Body of pancreas (tissue), 4 donors: ENCODE measurements at regions not wholly inside any gene's neighbourhood (a gene's known extent, or its start where the extent isn't known, plus 50 kb on each side); places are given as distances from the start of the nearest gene placed in this dataset.

Experiments
- ATAC-seq: fragments of 150-250 bp; one replicate; pipeline ENCODE4 v1.9.1; 2016
- DNase-seq, 4 donors: peaks; one replicate each; pipeline ENCODE4 v3.0.0-alpha.2; 2019
- H3K27ac ChIP-seq, 4 donors: fragments of 200-600 bp; sonication (generic); 1 replicate in 3 of 4; 2 replicates in 1 of 4; pipeline versions ENCODE4 v1.5.1 to v1.6.1; 2016 to 2019; ENCODE audit warnings: mild to moderate bottlenecking in 1 of 4, mixed read lengths in 1 of 4, moderate library complexity in 1 of 4
- H3K27me3 ChIP-seq, 2 donors: fragments of 200-600 bp; sonication (generic); one replicate each; pipeline ENCODE4 v1.6.0; 2016; ENCODE audit warnings: mild to moderate bottlenecking in 1 of 2
- H3K36me3 ChIP-seq, 2 donors: fragments of 200-600 bp; sonication (generic); replicated peaks in 1 of 2; 2 replicates each; pipeline ENCODE4 v1.5.1; 2016; ENCODE audit warnings: low read depth in 2 of 2; ENCODE audit not compliant: insufficient read depth in 1 of 2
- H3K4me1 ChIP-seq: fragments of 200-600 bp; sonication (generic); one replicate; pipeline ENCODE4 v1.6.0; 2016
- H3K4me3 ChIP-seq, 2 donors: fragments of 200-600 bp; sonication (generic); 1 replicate in 1 of 2; 2 replicates in 1 of 2; pipeline ENCODE4 v1.5.1; 2016 to 2019
- H3K9me3 ChIP-seq, 3 donors: fragments of 200-600 bp; sonication (generic); 1 replicate in 2 of 3; 2 replicates in 1 of 3; pipeline ENCODE4 v1.5.1; 2016
- CTCF ChIP-seq, 7 experiments: fragments of 450-650 bp in 4 of 7; fragments of 200-600 bp in 3 of 7; sonication (generic) in 3 of 7; IDR thresholded peaks; one replicate each; pipeline ENCODE4 v1.5.1; 2016 to 2019; ENCODE audit warnings: antibody characterized with exemption in 7 of 7
- POLR2A ChIP-seq, 3 donors: fragments of 450-650 bp; IDR thresholded peaks; one replicate each; pipeline ENCODE4 v1.6.1; 2016; ENCODE audit warnings: antibody characterized with exemption in 3 of 3, mild to moderate bottlenecking in 2 of 3
- WGBS, 2 donors: methylation state at CpG; one replicate each; pipeline ENCODE4 v1.1.5; 2017; 5-methylcytosine and 5-hydroxymethylcytosine counted together
- intact Hi-C: fragments of 100-400 bp; cut with DNase I; formaldehyde crosslinking; loops from one replicate; pipeline ENCODE4 v1.15.1; 2023

GRCh38 chr12:107843351-107844311 lies 69.1 kb downstream of the ASCL4 start:
- H3K27me3 ChIP-seq: peaks cover 0 to 24% of the 10 kb centered on the region in 2 donors
- no peaks in the 10 kb centered on the region for H3K36me3 ChIP-seq
- TF ChIP-seq POLR2A (IDR thresholded peaks at IDR 0.05) (no peak), CTCF (IDR thresholded peaks at IDR 0.05) (no peak)
- WGBS, 2 donors: 3 to 7% methylated on average over 10 to 59 of the region's 59 CpGs
- H3K4me3 ChIP-seq: no peak overlapping the region
- no peak overlapping the region for H3K27ac ChIP-seq
- no peaks in the 10 kb centered on the region for H3K9me3 ChIP-seq
- intact Hi-C loops: no loop called here
- peak; percentile 9 for ATAC-seq
- DNase-seq: no peak
- peaks cover 17% of the 10 kb centered on the region for H3K4me1 ChIP-seq

- Histone ChIP-seq H3K27me3 (peaks cover 0 to 24% of the 10 kb centered on the region in 2 donors), H3K36me3 (no peaks in the 10 kb centered on the region), H3K9me3 (no peaks in the 10 kb centered on the region), H3K4me3 (no peak overlapping the region), H3K27ac (no peak overlapping the region), H3K4me1 (peaks cover 17% of the 10 kb centered on the region)
- TF ChIP-seq POLR2A (IDR thresholded peaks at IDR 0.05): no peak
- TF ChIP-seq CTCF (IDR thresholded peaks at IDR 0.05): no peak
- intact Hi-C loops: no loop called here
- DNase-seq: peak in 1 of 4 donors; percentile 16
- WGBS, 2 donors: 2% methylated on average over 23 to 54 of the region's 54 CpGs
- no peak for ATAC-seq
Observed at GRCh38 chr12:107844312-107844921, 69.9 kb downstream of the ASCL4 start.

GRCh38 chr12:107845226-107845979 lies 70.9 kb downstream of the ASCL4 start:
- H3K27me3 ChIP-seq: peaks cover 0 to 24% of the 10 kb centered on the region in 2 donors
- H3K4me1 ChIP-seq: peaks cover 17% of the 10 kb centered on the region
- intact Hi-C loops: no loop called here
- no peaks in the 10 kb centered on the region for H3K9me3 ChIP-seq
- H3K36me3 ChIP-seq: no peaks in the 10 kb centered on the region
- ATAC-seq: no peak
- H3K4me3 ChIP-seq: no peak overlapping the region
- TF ChIP-seq CTCF (IDR thresholded peaks at IDR 0.05) (no peak), POLR2A (IDR thresholded peaks at IDR 0.05) (no peak)
- WGBS, 2 donors: 10 to 17% methylated on average over 23 to 49 of the region's 51 CpGs
- H3K27ac ChIP-seq: no peak overlapping the region
- no peak for DNase-seq

- peaks cover 0 to 24% of the 10 kb centered on the region in 2 donors for H3K27me3 ChIP-seq
- H3K9me3 ChIP-seq: no peaks in the 10 kb centered on the region
- no peaks in the 10 kb centered on the region for H3K36me3 ChIP-seq
- no peak for ATAC-seq
- H3K4me1 ChIP-seq: peaks cover 17% of the 10 kb centered on the region
- peak in 1 of 4 donors; percentile 14 for DNase-seq
- WGBS, 2 donors: 20 to 26% methylated on average over 8 to 17 of the region's 17 CpGs
- intact Hi-C loops: no loop called here
- no peak overlapping the region for H3K27ac ChIP-seq
- no peak overlapping the region for H3K4me3 ChIP-seq
- TF ChIP-seq POLR2A (IDR thresholded peaks at IDR 0.05) (no peak), CTCF (IDR thresholded peaks at IDR 0.05) (no peak)
Observed at GRCh38 chr12:107845980-107846659, 71.6 kb downstream of the ASCL4 start.
